ENCODE measurements at regions not wholly inside any gene's neighbourhood (a gene's known extent, or its start where the extent isn't known, plus 50 kb on each side); places are given as distances from the start of the nearest gene placed in this dataset.
"Not testable (repeated sequence)": the region's sequence is repeated elsewhere in the genome, so short reads cannot be mapped to it uniquely, and the experiment has no call there.

GRCh38 chr3:18546632-18547031 lies 121.5 kb upstream of the SATB1 start:
- no peak for DNase-seq (ENCODE audit: low read depth in 2 of 2)

DNA sequence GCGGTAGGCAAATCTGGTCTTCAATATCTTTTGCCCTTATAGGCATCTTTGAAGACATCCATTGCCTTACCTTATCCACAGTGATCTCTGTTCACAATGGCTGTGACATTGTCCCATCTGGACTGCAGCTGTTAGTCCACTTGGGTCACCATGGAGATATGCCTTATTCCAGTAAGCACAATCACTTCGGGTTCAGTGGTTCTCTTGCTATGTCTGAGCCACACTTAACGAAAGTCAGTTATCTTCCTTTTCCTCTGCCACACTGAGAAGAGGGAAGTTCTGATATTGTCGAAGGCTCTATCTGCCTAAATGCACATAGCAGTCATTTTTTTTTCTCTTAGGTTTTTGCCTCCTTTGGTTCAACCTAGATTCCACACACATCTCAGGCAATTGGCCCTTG lies 119.0 kb upstream of the SATB1 start:
- no peak for DNase-seq (ENCODE audit: low read depth in 2 of 2)

- DNase-seq (ENCODE audit: low read depth in 2 of 2): no peak
Measured at GRCh38 chr3:18538463-18539230, 113.5 kb upstream of the SATB1 start.

DNA sequence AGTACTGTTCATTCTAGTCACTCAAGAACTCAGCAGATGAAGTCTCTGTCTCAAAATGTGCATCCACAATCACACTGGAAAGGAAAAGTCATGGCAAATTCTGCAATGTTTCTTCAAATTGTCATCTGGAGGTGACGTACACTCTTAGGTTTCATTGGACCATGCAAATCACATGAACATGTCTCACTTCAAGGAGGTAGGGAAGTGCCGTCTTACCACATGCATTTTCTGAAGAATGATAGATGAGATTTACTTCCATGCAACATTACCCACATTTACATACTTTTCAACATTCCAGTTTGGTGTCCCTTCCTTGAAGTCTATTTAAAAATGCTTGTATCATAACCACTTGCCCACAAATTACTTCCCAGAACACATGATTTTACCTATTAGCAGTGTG lies 107.9 kb upstream of the SATB1 start:
- no peak for DNase-seq (ENCODE audit: low read depth in 2 of 2)

GRCh38 chr3:18531662-18532061 lies 106.5 kb upstream of the SATB1 start:
- no peak for DNase-seq (ENCODE audit: low read depth in 2 of 2)

DNA sequence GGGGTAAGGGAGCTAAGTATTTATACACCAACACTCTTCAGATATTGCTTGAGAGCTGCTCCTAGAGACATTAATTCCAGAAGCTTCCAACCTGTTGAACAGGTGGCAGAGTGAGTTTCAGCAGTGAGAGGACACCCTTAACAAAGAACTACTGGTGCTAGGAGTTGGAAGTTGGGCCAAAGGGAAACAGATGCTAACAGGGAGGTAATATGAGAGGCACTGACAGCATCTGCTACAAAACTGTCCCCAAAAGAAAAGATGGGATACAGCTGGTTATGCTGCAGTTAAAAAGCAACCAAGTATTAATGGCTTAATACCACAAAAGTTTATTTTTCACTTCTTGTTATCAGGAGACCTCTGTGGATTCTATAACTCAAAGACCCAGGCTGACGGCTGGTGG lies 104.5 kb upstream of the SATB1 start:
- DNase-seq (ENCODE audit: low read depth in 2 of 2): no peak

DNA sequence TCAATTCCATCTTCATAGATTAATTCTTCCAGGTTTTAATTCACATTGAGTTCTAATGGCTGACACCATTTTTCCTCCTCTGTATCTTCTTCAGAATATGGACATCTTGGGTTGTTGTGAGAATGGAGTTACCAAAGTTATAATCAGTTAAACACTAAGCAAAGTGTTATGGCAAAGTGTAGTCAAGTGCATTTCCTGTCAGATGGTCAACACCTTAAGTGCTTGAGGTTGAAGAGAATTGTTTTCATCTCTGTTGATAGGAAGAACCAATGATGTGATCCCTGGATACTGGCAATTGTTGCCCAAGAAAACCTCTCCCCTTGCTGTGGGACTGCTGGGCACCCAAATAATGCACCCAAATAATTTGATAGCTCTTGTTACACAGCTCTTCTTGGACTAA lies 102.6 kb upstream of the SATB1 start:
- DNase-seq (ENCODE audit: low read depth in 2 of 2): no peak

- no peak for DNase-seq (ENCODE audit: low read depth in 2 of 2)
Measured at GRCh38 chr3:18526667-18527066, 101.5 kb upstream of the SATB1 start.

- not testable (repeated sequence) for DNase-seq (ENCODE audit: low read depth in 2 of 2)
Measured at GRCh38 chr3:18516170-18516569, 91.0 kb upstream of the SATB1 start.

GRCh38 chr3:18513091-18513490 lies 88.0 kb upstream of the SATB1 start:
- no peak for DNase-seq (ENCODE audit: low read depth in 2 of 2)

GRCh38 chr3:18512007-18512406 lies 86.9 kb upstream of the SATB1 start:
- DNase-seq (ENCODE audit: low read depth in 2 of 2): no peak

- no peak for DNase-seq (ENCODE audit: low read depth in 2 of 2)
Measured at GRCh38 chr3:18510947-18511346, 85.8 kb upstream of the SATB1 start.

DNA sequence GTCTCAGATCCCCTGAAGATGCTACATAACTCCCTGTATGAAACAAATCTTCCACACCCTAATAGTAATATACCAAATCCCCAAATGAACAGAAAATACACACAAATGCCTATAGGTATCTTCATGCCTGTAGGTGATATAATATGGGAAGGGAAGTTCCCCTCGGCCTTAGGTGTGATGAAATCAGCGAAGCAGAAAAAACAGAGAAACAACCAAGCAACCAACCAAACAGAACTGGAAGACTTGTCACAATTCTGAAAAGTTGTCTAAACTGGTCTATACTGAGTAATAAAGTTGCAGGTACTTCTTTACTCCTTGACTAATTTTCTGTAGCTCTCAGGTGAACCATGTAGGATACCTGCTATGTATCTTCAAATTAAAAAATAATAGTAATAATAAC lies 82.2 kb upstream of the SATB1 start:
- no peak for DNase-seq (ENCODE audit: low read depth in 2 of 2)

DNA sequence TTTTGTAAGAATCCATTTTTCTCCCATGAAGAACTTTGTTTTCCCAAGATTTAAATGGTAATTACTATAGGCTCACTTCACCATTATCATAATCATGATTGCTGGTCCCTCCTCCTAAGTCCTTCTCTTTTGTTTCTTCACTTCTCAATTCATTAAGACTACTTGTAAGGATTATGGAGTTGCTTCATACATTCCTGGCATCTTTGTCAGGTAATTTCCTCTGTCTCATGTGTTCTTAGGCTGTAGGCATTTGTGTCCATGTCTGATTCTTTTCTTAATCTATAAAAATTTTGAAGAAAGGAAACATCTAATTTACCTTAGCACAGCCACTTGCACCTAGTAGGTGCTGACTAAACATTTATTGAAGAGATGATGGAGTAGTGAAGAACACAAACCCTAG lies 79.9 kb upstream of the SATB1 start:
- DNase-seq (ENCODE audit: low read depth in 2 of 2): no peak

- no peak for DNase-seq (ENCODE audit: low read depth in 2 of 2)
Measured at GRCh38 chr3:18501679-18502343, 76.7 kb upstream of the SATB1 start.

- no peak for DNase-seq (ENCODE audit: low read depth in 2 of 2)
Measured at GRCh38 chr3:18500322-18500721, 75.2 kb upstream of the SATB1 start.

GRCh38 chr3:18499301-18499700 lies 74.2 kb upstream of the SATB1 start:
- DNase-seq (ENCODE audit: low read depth in 2 of 2): no peak

DNA sequence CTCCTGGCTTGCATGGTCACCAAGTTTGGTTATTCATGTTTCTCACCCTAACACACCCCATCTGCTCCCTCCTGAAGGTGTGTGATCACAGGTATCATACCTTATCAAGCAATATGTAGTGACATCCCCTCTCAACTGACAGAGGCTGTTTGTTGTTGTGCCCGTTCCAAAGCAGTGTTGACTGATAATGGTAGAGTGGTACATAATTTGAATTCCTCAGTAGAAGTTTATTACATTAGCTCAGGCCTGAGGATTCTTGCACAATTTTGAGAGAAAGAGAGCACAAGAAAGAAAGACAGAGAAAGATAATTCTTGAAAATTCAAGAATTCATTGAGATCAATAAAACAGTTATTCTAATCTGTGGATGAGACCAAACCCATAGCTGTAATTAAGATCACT lies 69.1 kb upstream of the SATB1 start:
- DNase-seq (ENCODE audit: low read depth in 2 of 2): no peak

DNA sequence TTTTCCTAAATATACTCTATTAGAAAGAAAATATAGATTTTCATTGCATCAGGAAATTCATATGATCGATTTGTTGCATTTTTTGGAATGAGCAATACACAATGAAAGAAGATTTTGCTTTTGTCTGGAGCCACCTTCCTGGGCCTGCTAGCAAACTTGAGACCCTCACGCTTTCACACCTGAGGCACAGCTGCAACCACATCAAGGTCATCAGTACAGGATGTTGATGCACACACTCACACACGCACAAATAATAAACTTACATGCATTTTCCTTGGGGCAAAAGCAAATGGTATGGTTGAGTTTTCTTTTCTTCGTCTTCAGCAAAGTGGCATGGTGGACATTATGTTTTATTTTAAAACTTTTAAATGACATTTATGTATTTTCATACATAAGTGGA lies 64.8 kb upstream of the SATB1 start:
- no peak for DNase-seq (ENCODE audit: low read depth in 2 of 2)

DNA sequence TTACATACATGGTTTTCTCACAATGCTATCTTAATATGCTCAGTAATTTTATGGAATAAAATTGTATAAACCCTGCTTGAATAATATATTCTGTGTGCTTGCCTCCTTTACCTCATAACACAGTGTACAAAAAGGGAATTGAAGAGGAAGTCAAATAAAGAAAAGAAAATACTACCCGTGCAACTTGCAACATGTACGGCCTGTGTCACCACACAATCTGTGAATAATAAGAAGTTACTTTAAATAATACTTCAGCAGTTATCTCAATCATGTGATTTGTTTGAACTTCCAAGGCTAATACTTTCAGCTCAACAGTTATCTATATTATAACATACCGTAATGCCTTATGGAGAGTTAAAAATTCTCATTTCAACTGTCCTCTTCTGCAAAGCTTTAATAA lies 58.1 kb upstream of the SATB1 start:
- no peak for DNase-seq (ENCODE audit: low read depth in 2 of 2)

DNA sequence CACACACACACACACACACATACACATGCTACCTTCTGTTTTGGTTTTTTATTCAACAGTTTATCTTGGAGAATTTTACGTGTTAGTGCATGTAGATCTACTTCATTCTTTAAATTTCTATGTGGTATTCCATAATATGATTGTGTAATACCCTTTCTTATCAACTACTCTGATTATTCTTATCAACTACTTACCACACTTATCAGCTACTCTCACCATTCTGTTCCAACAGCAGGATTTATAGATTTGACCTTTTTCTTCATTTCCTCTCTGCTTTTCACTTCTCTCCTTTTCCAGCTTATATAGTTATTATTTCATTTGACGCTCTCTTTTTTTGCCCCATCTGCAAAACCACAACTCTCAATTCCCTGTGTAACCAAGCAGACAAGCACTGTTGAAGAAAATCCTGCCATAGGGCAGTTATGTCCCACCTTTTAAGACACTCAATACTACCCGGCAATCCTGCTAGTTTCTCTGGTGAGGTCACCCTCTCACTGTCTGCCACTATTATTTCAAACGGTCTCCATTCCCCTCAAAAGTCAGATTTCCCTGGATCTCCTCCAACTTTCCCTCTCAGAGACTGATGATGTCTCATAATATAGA lies 56.9 kb upstream of the SATB1 start:
- no peak for DNase-seq (ENCODE audit: low read depth in 2 of 2)

DNA sequence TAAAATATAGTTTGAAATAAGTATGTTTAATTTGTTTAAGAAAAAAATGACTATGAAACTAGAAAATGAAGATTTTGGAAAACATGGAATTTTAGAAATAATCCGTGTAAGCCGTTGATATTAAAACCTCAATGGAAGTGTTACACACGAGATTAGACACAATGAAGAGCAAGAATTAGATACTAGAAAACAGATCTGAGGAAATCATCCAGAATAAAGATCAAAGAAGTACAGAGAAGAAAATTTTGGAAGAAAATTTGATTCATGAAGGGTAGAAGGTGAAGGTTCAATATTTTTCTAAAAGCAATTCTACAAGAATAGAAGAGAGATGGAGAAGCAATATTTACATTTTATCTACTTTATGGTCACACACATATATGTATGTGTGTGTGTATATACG lies 52.5 kb upstream of the SATB1 start:
- DNase-seq (ENCODE audit: low read depth in 2 of 2): no peak

Measured in fibroblast of skin of left quadriceps (primary cell).